Femur (tissue), 1 donor: ENCODE measurements at regions not wholly inside any gene's neighbourhood (a gene's known extent, or its start where the extent isn't known, plus 50 kb on each side); places are given as distances from the start of the nearest gene placed in this dataset.

Experiments used
- DNase-seq: peaks from one replicate; pipeline ENCODE4 v3.0.0-alpha.2; 2017

DNA sequence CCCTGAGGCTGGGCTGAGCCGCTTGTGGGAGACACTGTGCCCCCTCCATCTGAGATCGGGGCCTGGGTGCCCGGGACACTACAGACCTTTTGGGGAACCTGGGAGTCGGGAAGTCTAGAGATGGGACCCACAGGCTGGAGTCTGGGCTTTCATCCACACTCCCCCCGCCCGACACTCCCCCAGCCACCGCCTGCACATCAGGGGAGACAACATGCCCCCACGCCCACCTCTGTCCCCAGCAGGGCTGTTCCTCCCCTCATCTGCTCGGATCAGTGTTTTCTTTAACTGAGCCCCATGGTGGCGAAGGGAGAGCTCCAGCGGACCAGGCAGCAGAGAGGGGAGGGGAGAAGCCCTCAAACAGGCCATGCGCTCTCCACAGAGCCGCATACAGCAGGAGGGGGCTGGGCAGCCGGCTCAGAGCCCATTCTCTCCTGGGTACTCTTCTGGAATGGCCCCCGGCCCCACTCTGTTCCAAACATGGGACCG lies 174.7 kb downstream of the IGLL1 start:
- no peak for DNase-seq

DNA sequence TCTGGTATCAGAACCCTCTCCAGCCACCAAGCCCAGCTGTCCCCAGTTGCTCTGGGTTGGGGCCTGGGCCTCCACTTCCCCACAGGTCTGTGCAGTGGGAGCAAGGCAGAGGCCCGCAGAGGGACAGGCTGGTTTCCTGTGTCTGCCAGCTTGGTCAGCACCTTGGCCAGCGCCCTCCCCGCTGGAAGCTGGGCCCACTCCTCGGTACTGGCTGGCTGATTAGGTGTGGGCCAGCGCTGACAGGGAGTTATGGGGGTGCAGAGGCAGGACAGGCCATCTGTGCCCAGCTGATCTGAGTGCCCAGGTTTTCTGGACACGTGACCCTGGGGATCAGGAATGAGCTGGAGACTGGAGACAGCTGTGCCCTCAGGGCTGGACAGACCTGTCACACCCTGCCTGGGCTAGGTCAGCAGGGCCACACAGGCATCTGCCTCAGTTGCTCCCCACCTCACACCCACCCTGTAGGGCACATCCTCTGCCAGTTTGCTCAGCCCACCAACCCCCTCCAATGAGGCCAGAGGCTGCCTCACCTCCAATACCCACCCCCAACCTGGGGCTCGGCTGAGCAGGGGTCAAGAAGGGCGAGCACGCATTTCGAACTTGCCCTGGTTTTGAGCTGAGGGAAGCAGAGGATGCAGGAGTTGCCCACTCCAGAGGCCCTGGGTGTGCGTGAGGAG lies 175.3 kb downstream of the IGLL1 start:
- peak; percentile 65 for DNase-seq

DNA sequence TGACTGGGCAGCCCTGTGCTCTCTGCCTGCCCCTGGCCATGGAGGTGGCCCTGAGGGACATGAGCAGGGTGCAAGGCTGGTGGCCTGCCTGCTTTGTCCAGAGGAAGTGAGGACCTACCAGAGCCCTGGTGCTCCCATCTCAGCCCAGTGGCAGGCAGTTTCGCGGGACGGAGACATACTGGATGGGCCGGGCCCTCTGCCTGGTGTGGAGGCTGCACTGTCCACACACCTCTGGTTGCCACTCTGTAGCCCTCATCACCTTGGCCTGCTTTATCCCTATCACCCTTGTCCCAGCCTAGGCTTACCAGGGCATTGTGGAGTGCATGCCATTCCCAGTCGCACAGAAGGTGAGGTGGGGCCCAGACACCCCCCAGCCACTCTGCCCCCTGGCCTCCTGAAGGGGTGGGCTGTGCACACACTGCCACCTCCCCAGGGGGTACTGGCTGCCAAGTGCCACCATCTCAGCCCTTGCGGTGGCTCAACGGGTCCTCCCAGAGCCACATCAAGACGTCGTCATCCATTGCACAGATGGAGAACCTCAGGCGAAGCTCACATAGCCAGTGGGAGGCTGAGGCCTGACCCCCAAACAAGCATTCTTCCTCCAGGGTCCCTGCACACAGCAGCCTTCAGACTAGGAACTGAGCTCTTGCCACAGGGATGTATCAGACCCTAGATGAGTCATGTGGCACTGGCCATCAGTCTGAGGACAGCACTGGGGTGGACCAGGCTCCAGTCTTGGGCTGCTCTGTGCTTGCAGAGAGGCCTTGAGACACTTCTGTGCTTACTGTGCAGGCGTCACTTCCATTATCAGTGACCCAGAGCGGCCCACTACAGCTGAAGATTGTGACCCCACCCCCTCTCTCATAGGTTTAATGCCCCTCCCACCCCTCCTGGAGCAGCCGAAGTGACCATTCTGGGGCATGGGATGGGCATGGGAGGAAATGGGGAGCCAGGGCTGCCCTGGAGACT lies 176.1 kb downstream of the IGLL1 start:
- no peak for DNase-seq

DNA sequence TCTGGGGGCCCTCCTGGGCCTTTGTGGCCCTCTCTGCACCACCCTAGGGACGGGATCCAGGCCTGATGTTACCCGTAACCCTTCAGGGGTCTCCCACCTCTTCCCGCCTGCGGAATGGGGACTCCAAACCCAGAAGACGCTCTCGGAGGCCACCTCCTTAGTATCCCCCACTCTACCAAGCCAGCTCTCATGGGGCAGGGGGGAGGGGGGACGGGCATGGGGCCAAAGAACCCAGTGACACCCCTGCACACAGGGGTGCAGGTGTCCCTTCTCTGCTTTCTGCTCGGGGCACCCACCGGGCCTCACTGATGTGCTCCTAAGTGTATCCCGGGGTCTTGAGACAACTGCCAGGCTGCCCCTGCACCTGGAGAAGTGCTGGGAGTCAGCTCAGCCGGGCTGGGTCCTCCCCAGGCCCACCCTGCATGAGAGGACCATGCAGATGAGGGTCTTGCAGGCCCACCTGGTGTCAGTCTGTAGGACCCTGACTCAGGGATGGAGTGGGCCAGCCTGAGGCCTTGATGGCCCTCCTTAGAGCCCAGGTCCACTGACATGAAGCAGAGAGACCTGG lies 176.9 kb downstream of the IGLL1 start:
- DNase-seq = no peak

DNA sequence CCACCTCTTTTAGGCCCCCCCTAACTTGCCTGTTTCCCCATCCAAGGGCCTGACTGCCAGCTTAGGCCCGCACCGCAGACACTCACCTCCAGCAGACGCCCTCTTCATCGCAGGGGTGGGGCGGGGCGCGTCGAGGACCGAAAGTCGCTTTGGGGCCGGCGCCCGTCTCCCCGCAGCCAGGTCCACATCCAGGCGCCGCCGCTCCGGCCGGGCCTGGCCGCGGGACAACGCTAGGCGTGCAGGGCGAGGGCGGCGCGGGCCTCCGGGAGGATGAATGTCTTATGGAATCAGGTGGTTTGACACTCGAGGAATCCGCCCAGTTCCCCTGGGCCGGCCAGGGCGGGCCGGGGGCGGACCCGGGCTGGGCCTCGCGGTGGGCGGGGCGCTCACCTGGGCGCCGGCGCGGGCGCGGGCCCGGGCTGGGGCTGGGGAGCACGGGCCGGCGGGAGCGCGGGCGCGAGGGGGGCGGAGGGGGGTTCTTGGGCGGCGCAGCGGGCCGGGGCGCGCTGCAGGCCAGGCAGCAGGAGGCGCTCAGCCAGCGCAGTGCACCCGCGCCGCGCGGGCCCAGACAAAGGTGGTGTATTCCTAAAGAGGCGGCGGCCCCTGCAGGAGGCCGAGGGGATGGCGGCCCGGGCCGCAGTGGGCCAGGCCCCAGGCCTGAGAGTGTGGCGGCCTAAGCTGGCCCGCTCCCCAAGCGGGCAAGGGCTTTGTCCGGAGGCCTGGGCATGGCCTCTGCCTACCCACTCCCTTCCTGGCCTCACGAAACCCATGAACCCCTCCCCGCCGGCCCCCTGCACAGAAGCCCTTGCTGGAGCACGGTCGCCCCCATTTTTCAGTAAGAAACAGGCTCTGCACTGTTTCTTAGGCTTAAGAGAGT lies 177.6 kb downstream of the IGLL1 start:
- peak; percentile 58 for DNase-seq

DNA sequence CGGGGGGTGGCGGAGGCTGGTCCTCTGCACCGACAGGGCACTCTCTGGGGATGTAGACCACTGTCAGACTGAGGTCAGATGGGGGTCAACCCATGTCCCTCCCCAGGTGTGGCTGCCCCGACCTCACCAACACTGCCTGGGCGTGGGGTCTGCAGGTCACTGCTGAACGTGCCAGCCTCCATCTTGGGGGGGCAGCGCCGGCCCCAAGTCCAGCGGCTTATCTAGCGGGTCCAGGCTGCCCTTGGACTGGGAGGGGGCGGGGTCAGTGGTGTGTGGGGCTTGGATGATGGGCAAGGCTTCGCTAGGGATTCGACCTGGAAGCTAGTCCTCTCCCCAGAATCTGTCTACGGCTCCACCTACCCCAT lies 178.2 kb downstream of the IGLL1 start:
- DNase-seq = no peak

DNA sequence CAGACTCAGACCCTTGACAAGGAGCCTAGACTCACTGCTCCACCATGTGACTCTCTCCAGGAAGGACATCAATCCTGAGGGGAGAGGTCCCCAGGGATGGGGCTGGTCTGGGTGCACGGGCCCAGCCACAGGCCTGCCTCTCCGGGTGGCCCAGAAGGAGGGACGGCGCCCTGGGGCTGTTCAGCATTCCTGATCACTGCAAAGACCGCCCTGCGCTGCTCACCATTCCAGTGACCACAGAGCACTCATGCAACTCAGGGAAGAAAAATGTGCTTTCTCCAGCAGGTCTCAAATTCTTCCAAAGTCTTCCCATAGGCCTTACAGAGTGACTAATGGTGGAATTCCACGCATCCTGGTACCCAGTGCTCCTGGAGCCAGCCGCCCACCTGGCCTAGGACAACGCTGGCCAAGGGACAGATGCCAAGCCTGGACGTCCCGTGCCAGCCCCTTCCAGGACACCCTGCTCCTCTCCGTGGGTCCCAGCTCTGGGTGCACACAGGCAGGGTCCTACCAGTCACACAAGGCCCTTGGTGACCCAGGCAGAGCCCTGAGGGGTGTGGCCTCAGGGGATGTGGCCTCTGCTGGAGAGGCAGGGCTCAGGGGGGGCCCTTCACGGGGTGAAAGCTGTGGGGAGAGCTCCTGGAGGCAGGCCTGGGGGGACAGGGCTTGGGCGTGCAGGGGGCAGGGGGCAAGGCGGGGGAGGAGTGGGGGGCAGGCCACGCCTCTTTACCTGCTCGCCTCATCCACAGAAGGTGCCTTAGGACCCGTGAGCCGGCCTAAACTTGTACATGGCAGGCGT lies 178.8 kb downstream of the IGLL1 start:
- DNase-seq = no peak

DNA sequence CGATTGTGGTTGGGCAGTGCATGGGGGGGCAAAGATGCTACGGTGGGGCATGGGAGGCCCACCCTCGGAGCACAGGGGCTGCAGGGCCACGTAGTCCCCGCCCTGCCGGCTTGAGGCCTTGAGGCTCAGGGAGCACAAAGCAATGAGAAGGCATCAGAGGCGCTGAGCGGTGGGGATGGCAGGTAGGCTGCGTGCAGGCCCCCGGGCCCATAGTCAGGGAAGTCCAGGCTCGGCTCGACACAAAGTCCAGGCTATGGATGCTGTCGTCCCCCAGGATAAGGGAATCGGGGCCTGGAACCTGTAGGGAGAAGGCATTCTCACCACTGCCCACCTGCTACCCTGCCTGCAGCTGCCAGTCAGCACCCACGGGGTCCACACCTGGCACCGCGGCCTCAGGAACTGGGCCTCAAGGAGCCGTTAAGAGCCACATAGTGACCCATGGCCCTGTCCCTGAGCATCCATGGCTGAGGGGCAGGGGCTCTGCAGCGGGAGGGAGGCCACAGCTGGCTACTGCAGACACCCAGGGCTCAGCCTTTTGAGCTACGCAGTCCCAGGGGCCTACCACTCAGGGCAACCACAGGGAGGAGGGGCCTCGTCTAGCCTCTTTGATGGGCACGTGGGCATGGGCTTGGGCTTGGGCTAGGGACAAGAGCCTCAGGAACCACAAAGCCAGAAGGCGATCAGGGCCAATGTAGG lies 179.7 kb downstream of the IGLL1 start:
- DNase-seq = no peak

DNA sequence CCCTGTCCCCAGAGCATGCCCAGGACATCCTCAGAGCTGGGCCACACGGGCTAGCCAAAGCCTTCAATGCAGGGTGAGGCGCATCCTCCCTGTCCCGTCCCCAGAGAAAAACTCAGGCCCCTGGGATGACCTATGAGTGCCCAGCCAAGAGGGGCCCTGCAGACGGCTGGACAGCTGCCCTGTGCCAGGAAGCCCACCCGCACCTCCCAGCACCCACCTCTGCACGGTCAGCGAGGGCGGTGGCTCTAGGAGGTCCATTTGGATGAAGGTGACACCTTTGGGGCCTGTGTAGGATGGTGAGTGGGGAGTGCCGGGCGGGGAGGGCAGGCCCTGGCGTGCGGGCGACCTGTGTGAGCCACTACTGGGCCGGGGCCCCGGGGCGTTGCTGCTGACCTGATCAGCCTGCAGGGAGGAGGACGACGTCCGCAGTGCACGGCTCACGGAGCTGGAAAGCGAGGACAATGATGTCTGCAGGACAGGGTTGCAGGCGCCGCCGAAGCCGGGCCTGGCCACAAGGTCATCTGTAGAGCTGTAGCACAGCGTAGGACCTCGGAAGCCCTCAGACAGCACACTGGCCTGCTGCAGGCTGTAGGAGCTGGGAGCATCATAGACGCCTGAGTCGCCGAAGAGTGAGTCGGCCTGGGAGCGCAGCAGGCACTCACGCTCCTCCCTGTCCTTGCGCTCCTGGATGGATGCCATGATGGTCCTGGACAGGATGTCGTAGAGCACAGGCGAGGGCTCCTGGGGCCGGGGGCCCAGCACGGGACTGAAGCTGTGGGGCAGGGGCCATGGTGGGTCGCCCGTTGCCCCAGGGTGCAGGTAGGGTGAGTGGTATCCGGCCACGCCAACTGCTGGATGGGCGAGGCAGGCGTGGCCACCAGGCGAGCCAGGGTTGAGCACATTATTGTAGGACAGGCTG lies 180.5 kb downstream of the IGLL1 start:
- DNase-seq = no peak

DNA sequence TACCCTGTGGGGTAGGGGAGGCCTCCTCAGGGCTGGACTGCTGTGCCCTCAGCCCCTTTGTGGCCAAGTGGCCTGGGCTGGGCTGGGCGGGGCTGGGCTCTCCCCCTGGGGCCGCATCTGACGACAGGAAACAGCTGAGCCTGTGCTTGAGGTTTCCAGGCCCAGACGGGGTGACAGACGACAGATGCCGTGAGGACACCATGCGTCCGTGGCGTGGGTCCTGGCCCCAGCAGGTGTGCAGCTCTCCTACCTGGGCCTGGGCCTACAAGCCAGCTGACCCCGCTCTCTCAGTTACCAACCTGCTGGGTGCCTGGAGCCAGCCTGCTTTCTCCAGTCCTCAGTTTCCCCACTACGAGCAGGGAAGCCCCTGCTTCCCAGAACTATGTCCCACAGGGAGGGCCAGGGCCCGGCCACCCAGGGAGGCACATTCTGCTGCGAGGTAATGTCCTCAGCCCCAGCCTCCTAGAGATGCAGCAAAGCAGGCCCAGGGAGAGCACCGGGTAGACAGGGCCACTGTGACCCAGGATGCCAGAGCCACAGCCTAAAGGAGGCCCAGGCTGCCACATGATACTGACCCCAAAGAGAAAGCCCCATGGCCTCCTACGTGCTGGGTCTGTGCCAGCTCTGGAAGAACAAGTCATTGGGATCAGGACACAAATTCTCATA lies 181.3 kb downstream of the IGLL1 start:
- no peak for DNase-seq

DNA sequence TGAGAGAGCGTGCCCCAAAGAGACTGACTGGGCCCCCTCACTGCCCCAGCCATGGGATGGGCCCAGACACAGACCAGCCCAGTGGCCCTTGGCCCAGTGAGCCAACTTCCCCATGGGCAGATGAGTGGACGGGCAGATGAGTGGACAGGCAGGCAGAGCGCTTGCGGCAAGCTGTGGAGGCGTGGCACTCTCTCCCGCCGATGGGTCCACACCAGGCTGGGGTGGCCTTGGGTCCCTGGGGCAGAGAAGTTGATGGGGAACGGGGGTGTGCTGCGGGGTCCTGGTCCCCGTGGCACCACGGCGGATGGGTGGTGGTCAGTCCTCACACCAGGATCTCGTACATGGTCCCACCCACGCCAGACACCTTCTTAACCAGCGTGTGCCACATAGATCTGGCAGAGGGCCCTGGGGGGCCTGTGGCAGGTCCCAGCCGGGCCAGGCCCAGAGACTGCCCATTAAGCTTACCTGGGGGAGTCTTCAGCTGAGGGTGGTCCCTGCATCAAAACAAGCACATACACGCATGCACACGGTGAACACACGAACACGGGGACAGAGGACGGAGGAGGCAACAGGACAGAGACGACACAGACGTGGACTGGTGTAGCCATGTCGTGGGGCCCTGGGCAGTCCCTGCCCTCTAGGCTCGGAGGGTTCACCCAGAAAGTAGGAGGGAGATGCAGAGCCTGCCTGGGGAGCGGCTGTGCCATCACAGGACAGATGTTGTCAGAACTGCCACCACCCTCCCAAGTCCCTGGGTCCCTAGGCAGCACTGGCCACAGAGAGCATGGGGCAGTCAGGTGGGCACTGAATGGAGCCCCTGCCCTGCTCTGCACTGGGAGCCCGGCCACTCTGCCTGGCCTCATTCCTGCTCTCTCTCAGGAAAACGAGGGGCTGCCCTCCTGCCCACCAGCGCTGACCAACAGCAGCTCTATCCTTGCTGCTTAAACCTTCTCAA lies 182.2 kb downstream of the IGLL1 start:
- no peak for DNase-seq

DNA sequence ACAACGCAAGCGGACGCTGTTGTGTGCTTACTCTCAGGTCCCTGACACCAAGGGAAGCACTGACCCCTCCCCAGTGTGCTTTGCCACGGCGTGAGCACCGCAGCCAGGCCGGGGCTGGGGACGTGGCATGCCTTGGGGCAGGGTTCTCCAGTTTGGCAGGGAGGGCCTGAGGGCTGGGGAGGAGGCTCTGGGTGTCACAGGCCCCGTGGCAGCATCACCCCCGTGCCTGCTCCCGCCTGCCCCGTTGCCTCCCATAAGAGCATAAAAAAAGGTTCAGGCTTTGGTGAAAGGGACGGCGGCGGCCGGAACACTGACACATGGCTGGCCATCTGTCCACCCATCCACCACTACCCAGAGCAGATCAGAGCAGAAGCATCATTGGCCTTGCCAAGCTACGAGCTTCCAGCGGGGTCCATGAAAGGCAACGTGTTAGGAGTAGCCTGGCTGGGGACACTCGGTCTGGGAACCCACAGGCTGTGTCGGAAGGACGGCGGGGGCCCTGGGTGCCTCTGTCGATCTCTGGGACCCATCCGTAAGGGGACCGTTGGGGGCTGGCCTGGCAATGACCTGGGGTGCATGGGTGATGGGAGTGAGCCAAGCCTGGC lies 183.0 kb downstream of the IGLL1 start:
- no peak for DNase-seq

DNA sequence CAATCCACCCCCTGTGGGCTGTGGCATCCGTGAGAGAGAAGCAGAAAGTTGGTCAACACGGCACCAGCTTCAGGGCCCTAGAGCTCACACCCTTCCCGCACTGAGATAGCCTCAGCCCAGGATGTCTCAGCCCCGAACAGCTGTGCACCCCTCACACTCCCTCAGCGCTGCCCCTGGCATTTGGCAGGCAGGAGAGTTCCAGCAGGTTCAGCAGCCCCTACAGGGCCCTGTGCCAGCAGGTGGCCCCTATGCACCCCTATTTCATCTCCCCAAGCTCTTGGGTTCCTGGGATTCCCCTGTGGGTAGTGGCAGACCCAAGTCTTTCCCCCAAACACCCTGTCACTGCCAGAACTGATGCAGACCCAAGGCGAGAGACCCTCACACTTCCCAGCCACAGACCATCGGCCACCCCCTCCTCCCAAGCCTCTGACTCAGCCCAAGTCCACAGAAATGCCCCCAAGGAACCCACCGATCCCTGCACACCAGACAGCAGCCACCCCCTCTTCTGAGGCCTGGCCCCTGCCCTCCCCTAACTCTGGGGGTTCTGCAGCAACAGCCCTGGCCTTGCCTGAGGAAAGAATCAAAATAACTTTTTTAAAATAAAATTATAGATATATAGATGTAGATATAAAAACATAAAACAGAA lies 183.6 kb downstream of the IGLL1 start:
- DNase-seq = no peak

DNA sequence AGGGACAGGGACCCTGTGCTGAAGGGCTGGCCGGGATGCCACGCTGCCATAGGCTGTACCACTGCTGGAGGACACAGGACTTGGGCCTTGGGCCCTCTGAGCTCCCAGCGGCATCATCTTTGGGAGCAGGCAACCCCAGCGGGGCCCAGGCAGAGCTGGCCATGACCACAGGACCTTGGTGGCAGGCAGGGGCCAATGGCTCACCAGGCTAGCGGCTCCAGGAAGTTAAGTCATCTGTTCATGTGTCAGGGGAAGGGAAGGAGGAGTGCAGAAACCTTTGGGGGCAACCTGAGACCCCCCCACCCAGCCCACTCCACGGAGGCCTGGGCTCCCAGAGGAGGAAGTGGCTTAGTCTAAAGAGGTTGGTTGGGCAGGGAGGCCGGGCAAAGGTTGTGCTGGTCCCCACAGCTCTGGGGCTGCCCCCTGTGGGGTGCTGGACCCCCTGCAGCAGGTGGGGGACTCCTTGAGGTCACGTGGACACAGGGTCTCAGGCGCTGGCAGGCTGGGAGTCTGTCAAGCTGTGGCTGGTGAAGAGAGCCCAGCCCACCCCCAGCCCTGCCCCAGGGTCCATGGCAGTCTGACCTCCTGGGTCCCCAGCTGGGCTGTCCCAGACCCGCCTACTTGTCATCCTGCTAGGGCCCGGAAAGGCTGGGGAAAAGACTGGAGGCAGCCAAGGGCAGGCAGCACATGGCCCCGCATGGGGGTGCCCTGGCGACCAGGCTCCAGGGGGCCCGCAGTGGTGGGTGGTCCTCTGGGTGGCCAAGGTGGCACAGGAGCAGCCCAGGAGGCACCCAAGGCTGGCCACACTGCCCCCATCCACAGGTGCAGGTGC lies 184.3 kb downstream of the IGLL1 start:
- DNase-seq = no peak

DNA sequence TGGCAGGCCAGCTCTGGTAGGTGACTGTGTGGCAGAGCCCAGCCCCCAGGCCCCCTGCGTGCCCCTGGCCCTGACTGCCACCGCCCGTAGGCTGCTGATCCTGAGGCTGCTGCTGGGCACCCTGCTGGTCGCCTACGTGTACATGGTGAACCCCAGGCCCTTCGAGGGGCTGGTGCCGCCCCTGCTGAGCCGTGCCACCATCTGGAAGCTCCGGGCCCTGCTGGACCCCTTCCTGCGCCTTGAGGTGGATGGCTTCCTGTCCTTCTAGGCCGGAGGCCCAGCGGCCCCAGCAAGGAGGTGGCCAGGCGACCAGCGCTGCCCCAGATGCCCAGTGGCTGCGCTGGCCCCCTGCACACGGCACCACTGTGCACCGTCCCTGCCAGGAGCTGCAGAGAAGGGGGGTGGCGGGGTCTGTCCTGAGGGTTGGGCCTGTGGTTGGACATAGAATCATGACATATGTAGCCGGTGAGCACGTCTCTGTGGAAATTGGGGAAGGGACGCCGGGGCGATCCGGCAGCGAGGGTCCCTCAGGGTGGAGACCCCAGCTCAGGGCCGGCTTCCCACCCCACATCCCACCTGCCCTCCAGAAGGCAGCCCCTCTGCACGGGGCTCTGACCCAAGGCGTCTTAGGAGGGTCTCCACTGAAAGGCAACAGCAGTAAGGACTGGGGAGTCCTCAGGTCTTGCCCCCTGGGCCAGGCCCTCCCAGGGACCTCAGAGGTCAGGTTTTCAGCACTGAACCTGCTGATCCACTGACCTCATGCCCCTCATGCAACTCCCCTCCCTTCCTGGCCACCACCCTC lies 185.4 kb downstream of the IGLL1 start:
- DNase-seq = no peak
